Activated CD4-positive, alpha-beta T cell treated with anti-CD3 and anti-CD28 coated beads, Interleukin-10, Interleukin-2, amounts not matched to agents 100 ng/mL and 50 ng/mL, durations not matched to agents 16 hours and 8 hours (primary cell): ENCODE measurements at regions not wholly inside any gene's neighbourhood (a gene's known extent, or its start where the extent isn't known, plus 50 kb on each side); places are given as distances from the start of the nearest gene placed in this dataset.

Experiments
- DNase-seq: peaks from one replicate; pipeline ENCODE4 v3.0.0-alpha.2; 2020

DNA sequence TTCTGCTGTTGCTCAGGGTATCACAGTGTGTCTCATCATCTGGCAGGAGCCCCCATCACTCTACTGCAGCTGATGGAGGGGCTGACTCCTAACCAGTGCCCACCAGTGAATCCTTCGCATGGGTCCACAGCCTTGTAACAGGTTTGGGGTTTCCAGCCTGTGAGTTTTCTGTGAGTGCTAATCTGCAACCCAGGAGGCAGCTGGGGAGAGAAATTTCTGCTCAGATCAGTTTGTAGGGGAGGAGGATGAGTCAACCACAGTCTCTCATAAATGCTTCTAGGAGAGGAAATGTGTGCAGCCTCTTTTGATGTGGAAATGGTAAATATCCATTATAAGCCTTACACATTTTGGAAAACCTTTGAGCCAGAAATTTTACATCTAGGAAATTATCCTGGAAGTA lies 871.3 kb downstream of the AACS start:
- DNase-seq: no peak

DNA sequence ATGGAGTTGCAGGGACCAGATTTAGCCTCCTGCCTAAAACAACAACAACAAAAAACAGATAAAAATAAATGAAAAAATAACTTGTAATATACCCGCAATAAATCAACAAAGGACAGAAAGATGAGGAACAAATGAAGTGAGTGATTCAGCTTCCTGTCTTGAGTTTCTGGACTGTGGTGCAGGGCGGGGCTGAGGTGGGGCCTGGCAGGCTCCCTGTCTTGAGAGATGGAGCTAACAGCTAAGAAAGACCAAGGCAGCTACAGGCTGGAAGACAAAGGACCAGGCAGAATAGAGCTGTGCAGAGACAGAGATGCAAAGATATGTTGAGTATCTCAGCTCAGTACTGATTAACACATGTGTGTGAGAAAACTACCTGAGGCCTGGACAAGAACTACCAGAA lies 879.2 kb downstream of the AACS start:
- no peak for DNase-seq

DNA sequence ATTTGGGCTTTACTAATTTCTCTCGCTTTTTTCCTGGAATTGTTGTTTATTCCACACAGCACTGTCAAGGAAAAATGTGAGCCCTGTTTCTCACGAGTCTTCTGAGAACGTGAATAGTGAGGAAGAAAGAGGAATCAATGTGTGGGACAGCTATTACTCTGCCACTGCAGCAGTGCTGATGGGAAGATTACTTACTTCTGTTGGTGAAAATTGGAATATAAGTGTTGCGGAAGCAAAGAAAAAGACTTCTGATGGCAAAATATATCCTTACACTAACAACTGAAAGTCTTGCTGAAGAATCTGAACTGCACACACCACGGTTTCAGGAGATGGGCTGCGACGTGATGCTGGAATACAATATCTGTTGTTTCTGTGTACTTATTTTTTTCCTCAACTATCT lies 884.2 kb downstream of the AACS start:
- no peak for DNase-seq

DNA sequence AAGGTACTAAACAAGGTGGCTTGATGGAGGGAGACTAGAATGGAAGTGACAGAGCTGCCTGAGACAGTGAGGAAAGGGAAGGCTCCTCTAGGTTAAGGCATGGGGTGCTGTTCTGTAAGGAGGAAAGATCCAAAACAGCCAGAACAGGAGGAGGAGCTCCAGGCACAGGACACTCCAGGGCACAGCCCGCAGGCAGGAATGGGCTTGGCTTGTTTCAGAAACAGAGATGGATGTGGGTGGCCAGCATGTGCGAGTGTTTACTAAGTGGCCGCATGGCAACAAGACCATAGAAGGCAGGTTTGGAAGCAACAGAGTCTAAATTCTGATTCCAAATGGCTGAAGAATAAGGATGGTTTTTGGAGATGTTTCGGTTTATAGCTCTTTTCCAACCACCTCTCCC lies 889.1 kb downstream of the AACS start:
- DNase-seq: no peak

DNA sequence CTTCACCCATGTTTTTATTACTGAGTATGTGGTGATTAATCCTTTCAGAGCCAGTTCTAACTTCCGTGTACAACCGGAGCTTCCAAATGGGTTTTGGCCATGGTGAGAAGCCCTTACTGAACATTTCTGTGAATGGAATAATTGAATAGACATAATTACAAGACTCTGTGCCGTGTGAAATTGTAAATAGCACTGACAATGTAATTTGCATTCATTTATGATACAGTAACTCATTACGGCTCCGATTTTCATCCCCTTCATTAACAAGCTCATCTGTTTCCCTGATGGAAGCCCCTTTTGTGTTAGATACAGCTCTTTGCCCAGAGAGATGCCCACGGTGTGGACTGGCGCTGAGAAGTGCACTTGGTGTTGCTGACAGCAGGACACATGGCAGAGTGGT lies 891.0 kb downstream of the AACS start:
- no peak for DNase-seq

DNA sequence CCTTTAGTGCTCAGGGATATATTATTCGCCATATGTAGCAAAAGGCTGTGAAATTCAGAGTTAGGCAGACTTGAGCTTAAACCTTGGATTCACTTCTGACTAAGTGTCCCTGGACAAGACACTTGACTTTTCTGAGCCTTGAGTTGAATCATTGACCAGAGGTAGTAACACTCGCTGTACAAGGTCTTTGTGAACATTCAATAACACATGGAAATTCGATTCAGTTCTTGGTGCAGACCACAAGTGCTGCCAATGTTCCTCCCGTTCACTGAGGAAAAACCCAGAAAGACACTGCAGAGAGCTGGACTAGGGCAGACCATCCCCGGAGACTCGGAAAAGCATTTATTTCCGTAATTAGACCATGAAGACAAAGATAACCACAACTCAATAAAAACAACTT lies 901.4 kb downstream of the AACS start:
- DNase-seq: no peak

DNA sequence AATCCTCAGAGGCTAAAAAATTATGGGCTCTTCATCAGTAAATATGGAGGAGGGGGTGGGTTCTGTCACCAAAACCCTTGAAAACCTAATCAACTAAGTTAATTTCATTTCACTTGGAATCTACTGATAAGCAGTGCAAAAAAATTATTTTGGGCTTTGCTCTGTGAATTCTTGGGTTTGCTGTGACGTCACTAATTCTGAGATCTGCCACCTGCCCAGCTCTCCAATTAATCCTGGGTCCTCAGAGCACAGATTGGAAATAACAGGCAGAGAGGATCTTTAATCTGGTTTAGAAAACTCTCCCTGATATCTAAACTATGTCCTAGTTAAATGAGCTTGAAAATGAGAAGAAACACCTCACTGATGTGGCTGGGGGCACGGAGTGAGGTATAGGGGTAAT lies 903.2 kb downstream of the AACS start:
- DNase-seq: no peak

DNA sequence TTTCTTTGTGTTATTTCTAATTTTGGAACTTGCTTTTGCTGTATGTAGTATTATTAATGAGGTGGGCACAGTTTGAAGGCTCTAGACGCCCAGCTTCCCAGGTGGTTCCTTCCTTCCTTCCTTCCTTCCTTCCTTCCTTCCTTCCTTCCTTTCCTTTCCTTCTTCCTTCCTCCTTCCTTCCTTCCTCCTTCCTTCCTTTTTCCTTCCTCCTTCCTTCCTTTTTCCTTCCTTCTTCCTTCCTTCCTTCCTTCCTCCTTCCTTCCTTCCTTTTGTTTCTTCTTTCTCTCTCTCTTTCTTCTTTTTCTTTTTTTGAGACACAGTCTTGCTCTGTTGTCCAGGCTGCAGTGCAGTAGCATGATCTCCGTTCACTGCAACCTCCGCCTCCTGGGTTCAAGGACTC lies 906.7 kb downstream of the AACS start:
- DNase-seq: no peak

DNA sequence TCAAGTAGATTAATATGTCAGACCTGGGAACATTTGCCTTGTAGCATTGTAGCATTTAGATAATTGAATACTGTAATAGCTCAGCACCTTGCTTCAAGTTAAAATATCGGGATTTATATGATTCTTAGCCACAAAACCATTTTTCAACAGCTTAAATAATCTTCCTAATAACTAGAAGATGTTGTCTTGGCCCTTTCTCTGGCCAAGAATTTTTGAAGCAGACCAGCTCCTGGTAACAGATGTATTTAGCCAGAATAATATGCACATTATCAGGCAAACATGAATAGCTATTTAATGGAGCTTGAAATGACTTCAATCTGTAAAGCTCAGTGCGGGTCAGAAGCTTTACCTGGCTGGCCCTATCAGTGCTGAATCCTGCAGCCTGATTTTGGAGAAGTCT lies 913.1 kb downstream of the AACS start:
- no peak for DNase-seq

DNA sequence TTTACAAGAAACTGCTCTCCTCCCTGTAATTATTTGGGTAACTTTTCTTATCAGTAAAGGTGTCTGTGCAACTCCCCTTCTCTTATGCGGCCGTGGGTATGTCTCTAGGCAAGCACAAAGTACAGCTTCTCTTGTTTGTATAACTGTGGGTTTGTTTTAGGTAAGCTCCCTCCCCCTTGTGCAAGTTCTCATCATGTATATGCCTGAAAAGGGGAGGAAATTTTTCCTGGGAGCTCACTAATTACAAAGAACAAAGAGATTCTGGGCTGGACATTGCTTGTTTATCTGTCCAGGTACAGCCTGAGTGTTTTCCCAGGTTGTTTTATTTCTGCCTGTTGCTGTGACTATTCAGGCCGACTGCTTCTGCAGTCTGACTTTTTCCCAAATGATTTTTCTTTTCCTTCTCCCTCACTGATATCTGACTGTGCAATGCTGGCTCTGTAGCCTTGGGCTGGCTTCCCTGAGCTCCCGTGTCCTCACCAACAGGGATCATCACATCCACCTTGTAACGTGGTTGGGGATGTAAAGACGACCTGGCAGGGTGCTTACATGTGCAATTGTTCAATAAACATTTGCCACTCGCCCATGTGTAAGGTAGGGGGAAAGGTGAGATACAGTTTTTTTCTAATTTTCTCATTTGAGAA lies 916.5 kb downstream of the AACS start:
- DNase-seq: no peak

DNA sequence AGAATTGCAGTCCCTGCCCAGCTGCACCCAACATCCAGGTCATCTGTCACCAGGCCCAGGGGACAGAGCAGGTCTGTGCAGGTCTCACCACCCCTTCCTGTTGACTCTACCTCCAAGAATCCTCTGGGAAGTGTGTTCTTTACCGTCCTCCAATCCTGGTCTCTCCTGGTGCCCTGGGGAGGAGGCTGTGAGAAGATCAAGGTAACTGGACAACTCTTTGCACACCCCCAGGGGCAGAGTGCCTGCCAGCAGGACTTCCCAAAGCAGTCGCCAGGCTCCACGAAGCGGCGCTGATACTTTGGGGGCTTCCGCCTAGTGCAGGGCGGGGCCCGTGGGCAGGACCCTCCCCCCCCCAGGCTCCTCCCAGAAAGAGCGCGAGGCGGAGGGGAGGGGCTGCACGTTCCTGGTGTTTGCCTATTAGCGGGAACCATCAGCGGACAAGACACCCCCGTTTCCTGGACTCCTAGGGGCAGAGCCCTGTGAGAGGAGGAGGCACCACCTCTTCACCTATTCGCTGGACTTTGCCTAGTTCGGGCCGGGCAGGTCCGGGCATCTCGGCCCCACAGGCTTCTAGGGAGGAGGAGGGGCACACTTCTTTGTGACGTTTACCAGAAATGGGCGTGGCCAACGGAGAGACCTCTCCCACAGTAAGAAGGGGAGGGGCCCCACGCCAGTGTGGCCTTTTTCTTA lies 918.0 kb downstream of the AACS start:
- peak; percentile 3 for DNase-seq

DNA sequence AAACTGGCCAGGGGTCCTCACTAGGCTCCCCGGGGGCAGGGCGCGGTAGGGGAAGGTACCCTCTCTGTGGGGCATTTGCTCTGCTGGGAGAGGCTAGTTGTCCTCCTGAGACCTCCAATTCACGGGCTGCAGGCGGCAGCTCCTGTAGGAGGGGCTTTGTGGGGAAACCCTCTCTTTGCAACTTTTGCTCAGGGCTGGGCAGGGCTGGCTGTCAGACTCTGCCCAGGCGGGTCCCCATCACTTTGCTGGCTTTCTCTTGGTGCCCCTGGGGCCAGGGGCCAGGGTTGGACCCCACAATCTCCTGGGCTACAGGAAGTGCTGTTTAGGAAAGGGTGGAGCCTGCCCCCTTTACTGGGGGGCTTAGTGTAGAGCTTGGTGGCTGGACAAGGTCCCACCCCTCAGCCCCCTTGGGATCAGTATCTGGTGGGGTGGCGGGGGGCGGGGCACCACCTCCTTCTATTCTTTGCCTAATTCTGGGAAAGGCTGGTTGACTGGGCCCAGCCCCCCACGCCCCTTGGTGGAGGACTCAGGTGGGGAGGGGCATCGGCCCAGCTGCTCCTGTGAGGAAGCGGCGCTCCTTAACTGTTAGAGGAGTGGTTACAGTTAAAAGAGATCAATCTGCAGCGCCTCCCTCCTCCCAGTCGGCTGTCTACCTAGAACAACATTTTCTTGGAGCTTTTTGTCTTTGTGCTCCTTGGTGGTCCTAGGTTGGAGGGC lies 918.7 kb downstream of the AACS start:
- no peak for DNase-seq

DNA sequence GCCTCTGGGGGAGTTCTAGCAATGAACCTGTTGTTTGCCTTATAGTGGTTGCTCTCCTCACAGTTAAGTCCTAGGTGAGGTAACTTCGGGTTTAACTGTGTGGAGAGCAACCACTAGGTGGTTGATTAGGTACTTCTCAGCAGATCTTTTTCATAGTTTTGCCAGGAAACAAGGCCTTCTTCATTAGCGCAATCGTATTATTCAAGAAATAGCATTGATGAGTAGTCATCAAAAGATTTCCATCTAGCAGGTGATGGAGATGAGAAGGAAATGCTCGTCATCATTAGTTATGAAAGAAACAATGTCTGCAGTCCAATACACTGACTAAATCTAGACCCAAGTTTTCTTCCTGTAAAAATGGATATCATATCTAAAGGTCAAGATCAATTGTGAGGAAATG lies 923.3 kb downstream of the AACS start:
- DNase-seq: no peak

DNA sequence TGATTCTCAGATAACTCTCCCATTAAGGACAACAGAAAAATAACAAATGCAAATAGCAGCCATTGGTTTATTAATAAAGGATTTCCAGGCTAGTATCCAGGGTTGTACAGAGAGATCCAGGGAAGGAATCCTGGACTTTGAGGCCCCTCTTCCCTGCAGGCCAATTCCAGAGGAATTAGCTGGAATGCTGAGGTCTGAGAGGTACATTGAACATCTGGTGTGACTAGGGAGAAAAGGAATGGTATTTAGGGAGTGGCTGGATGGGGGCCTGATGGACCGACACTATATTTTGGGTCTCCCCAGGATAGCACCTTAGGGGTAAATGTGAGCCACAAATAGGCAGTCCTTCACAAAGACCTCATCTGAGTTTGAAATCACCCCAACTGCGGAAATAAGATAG lies 924.5 kb downstream of the AACS start:
- no peak for DNase-seq

DNA sequence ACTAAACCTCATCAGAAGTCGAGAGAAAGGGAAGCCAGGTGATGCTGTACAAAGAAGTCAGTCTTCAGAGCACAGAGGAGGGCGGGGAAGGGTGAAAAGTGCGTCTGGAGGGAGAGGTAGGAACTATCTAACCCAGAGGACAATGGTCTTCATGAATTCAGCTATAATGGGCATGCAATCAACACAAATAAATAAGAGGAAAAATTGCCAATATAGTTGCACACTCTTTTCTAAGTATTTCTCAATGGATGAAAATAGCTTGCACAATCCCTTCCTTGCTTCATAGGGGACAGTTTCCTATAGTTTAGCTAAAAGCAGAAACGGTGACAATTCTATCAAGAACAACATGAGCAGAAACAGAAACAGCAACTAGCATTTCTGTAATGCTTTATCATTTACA lies 931.2 kb downstream of the AACS start:
- DNase-seq: no peak

DNA sequence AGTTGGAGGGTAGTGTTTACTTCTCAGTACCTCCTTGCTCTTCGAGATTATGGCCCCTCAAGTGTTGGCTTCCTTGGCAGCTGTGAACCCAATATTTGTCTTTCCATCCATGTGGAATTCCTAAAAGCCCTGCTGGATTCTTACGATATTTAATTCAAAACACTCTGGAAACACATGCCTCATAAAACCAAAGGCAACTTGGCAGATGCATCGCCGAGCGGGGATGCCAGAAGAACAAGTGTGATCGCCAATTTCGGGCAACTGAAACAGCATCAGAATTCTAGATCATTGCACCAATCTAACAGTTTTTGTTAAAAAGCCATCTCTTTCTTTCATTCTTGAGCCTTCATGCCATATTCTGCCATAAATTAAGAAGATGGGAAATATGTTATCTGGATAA lies 934.4 kb downstream of the AACS start:
- no peak for DNase-seq

DNA sequence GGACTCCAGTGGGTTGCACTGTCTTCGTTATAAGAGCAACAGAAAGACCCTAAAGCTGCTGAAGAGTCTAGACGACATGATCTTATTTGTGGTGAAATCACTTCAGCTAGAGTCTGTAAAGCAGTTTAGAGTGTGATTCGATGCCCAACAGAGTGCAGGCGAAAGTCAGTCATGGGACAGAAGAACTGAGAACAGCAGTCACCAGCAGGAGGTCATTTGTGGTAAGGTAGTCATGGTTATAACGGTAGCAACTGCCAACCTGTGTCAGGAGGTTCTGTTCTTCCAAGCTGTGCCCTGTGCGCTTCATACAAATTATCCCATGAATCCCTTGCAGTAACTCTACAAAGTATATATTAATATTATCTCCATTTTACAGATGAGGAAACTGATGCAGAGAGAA lies 954.1 kb downstream of the AACS start:
- DNase-seq: no peak

DNA sequence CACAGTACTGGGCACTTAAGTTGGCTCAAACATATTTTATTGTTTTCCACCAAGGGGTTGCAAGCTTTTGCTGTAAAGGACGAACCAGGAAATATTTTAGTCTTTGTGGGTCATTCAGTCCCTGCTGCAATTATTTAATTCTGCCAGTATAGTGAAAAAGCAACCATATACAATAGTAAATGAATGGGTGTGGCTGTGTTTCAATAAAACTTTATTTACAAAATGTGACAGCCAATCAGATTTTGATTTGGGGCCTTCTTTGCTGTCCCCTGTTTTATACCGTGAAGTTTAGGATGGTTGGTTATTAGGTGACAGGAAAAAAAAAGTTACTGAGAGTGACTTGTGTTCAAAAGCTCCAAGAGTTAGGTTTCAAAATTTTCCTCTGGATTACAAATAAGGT lies 956.4 kb downstream of the AACS start:
- DNase-seq: no peak

DNA sequence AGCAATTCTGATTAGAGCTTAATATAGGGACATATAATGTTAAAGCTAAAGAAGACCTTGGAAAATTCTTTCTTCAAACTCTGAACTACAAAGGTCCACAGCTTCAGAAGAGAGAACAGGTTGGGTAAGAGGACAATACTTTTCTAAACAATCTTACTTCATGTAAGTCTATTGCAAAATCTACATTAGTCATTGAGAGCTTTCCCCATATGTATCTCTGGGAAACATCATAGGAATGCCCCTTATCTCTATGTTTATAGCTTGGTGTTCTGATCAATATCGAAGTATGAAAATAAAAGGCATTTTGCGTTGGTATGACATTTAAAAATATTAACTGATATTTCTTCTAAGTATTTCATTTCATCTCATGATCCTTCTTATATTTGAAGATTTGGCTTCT lies 962.6 kb downstream of the AACS start:
- DNase-seq: no peak

DNA sequence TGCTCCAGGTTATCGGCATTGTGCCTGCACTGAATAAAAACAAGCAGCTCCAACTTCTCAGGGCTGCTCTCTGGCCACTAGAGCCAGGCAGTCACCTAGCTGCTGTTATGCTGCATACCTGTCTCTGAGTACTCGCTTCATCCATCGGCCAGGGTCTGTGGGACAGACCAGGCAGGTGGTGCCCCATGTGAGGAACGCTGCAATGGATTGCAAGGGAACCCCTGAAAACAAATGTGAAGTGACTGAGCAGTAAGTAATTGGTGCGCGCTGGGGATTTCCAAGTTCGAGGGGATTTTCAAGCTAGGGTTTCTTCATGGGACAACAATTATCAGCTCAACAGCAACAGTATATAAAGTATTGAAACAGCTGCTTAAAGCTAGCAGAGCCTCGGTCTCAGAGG lies 965.3 kb downstream of the AACS start:
- no peak for DNase-seq

DNA sequence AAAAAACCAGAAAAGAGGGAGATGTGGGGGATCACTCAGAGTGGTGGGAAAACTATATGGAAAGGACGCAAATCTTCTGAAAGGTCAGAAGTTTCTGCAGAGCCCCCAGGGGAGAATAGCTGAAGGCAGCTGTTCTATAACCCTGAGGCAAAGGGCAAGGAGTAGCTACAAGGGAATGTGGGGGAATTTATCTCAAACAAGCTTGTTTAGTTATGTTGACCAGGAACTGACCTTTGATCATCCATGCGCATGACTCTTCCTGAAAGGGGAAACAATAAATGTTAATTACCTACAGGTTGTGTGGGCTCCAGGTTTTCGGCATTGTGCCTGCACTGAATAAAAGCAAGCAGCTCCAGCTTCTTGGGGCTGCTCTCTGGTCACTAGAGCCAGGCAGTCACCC lies 968.5 kb downstream of the AACS start:
- DNase-seq: no peak

DNA sequence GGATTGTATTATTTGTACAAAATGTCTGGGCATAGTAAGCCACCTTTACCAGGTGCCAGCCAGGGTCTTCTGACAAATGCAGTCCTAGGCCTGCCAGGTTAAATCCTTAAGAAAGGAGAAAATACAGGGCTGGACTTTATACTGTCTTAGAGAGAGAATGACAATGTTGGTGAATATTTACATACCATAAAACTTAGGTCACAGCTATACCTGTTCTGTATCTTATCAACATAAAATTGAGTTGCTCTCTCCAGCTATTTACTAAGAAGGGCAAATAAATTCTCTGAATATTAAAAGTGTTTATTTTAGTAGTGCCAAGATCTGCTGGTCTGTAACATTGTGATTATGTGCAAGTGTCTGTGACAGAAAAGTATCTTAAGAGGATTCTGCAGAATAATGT lies 971.1 kb downstream of the AACS start:
- no peak for DNase-seq

DNA sequence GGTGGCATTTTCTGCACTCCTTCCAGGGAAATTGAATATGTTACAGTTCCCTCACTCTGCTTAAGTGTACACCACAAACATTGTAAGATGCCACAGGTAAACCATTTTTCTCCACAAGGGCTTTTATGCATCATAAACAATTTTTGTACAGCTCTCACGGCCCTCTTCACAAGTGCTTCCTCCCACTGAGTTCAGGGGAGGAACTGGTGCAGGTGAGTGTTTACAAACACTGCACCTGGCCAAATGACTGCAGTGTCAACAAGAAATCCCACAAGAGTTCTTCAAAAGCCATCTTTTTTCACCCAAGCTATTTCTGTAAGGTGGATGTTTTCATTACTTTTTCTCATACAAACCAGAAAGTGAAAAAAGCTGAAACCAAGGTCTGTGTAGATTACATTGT lies 973.2 kb downstream of the AACS start:
- no peak for DNase-seq

DNA sequence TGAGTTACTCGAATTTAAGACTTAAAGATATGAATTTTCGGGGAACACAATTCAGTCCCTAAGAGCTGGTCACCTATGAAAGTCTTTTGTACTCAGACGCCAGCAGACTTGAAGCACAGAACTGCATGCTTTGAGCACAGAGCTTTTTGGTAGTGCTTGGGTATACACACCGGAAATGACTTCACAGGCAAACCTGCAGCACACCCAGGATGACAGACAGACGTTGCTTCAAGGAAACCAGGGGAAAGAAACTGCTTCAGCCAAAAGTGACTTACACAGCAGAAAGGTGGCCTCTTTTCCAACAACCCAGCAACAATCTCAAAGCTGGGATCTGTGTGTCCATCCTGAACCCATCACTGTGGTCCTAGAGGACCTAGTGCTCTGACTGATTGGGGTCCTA lies 975.1 kb downstream of the AACS start:
- no peak for DNase-seq

DNA sequence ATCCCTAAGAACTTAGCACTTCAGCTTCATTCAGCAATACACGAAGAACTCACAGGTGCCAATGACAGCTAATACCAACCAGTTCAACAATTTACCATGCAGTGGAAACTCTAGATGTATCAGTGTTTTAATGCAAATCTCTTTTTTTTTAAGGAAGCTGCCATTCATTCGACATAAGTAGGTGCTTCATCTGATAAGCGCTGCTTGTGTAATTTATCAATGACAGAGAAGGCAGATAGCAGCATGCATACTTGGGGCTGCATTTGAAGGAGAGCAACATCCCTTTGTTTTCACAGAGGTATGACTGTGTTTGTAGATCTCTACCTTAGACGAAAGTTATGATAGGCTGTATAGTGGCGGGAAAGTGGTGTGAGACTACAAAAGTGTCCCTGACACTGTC lies 977.1 kb downstream of the AACS start:
- no peak for DNase-seq
